A549 (cell line): ENCODE measurements at regions not wholly inside any gene's neighbourhood (a gene's known extent, or its start where the extent isn't known, plus 50 kb on each side); places are given as distances from the start of the nearest gene placed in this dataset.

Experiments used
- ATAC-seq, 2 experiments: fragments of 200-7000 bp in 1 of 2; fragments of >200 bp in 1 of 2; cut with Nextera tagmentation in 1 of 2; cut with Tn5 transposase in 1 of 2; 3 replicates each; pipeline versions ENCODE4 v1.8.0 to v1.9.1; 2018 to 2020; ENCODE audit warnings: mild to moderate bottlenecking in 1 of 2, moderate library complexity in 1 of 2
- CTCF ChIA-PET: fragments of 300-600 bp; sonication (Branson Sonifier 250); formaldehyde crosslinking; extraction: SDS; loops from one replicate; lab custom pipeline; 2021; ENCODE audit warnings: antibody characterized with exemption, inconsistent platforms; lab: Yijun Ruan, JAX
- POLR2A ChIA-PET: fragments of 350-600 bp; formaldehyde crosslinking; extraction: SDS; loops from one replicate; lab custom pipeline; 2021; ENCODE audit warnings: antibody characterized with exemption, inconsistent platforms; lab: Yijun Ruan, JAX
- DNase-seq, 2 experiments: peaks; one replicate each; pipeline versions ENCODE4 v3.0.0 to v3.0.0-alpha.2; 2011 to 2016; ENCODE audit warnings: low read depth in 1 of 2, low spot score in 1 of 2
- FAIRE-seq: peaks from 2 replicates; lab custom pipeline; 2011; peaks lifted over from hg19 to GRCh38; lab: Jason Lieb, UNC
- H3K27ac ChIP-seq, 2 experiments: fragments of >200 bp; sonication (Bioruptor Twin); formaldehyde crosslinking; 3 replicates each; pipeline ENCODE4 v1.5.1; 2016 to 2017
- H3K4me1 ChIP-seq: fragments of >200 bp; sonication (Bioruptor Twin); formaldehyde crosslinking; 3 replicates; pipeline ENCODE4 v1.6.1; 2016
- H3K4me2 ChIP-seq: fragments of >200 bp; sonication (Bioruptor Twin); formaldehyde crosslinking; 3 replicates; pipeline ENCODE4 v1.6.1; 2016
- H3K4me3 ChIP-seq: fragments of >200 bp; sonication (Bioruptor Twin); formaldehyde crosslinking; 3 replicates; pipeline ENCODE4 v1.5.1; 2016
- H3K9me3 ChIP-seq: fragments of >200 bp; sonication (Bioruptor Twin); formaldehyde crosslinking; 3 replicates; pipeline ENCODE4 v1.6.1; 2016
- BCL3 ChIP-seq: fragments of >200 bp; sonication (Bioruptor Twin); formaldehyde crosslinking; IDR thresholded peaks from 3 replicates; pipeline ENCODE4 v1.6.1; 2016
- BHLHE40 ChIP-seq: IDR thresholded peaks from 2 replicates; pipeline ENCODE4 v1.6.1; 2012; ENCODE audit warnings: low read depth, low read length, inconsistent platforms
- CHD2 ChIP-seq: fragments of 150-350 bp; IDR thresholded peaks from 2 replicates; pipeline ENCODE4 v1.6.1; 2014; ENCODE audit warnings: low read length; ENCODE audit not compliant: partially characterized antibody
- ELK1 ChIP-seq: fragments of 150-350 bp; IDR thresholded peaks from 2 replicates; pipeline ENCODE4 v1.6.1; 2014; ENCODE audit warnings: low read depth, mild to moderate bottlenecking, low read length
- ESRRA ChIP-seq: fragments of 150-350 bp; IDR thresholded peaks from 2 replicates; pipeline ENCODE4 v1.6.1; 2014; ENCODE audit warnings: mild to moderate bottlenecking, low read length, borderline replicate concordance
- FOSL2 ChIP-seq, 2 experiments: fragments of 450-650 bp in 1 of 2; fragments of >200 bp in 1 of 2; sonication (Bioruptor Twin) in 1 of 2; formaldehyde crosslinking; IDR thresholded peaks; 2 replicates each; pipeline versions ENCODE4 v1.5.0 to v1.6.1; 2016 to 2020; ENCODE audit warnings: mild to moderate bottlenecking in 1 of 2, moderate library complexity in 1 of 2
- HEYL ChIP-seq: fragments of 250-450 bp; sonication (Bioruptor Pico); IDR thresholded peaks from 2 replicates; pipeline ENCODE4 v1.8.0; 2021; ENCODE audit warnings: mild to moderate bottlenecking, moderate library complexity
- HMGXB4 ChIP-seq: fragments of 250-450 bp; sonication (Bioruptor Pico); IDR thresholded peaks from 2 replicates; pipeline ENCODE4 v1.5.0; 2021; ENCODE audit warnings: mild to moderate bottlenecking, moderate library complexity, borderline replicate concordance
- HOXA7 ChIP-seq: fragments of 250-450 bp; sonication (Bioruptor Pico); IDR thresholded peaks from 2 replicates; pipeline ENCODE4 v1.5.0; 2020; ENCODE audit warnings: mild to moderate bottlenecking, moderate library complexity
- HOXB13 ChIP-seq: fragments of 250-450 bp; sonication (Bioruptor Pico); IDR thresholded peaks from 2 replicates; pipeline ENCODE4 v1.5.0; 2020; ENCODE audit warnings: low read depth, mild to moderate bottlenecking, moderate library complexity
- HOXB5 ChIP-seq: fragments of 250-450 bp; sonication (Bioruptor Pico); IDR thresholded peaks from 2 replicates; pipeline ENCODE4 v1.5.0; 2020; ENCODE audit warnings: mild to moderate bottlenecking, moderate library complexity
- MAX ChIP-seq: IDR thresholded peaks from 2 replicates; pipeline ENCODE4 v1.6.1; 2012
- NPAS2 ChIP-seq: fragments of 250-450 bp; sonication (Bioruptor Pico); IDR thresholded peaks from 2 replicates; pipeline ENCODE4 v1.8.0; 2022; ENCODE audit warnings: mild to moderate bottlenecking, moderate library complexity, borderline replicate concordance
- NR3C1 ChIP-seq: fragments of >200 bp; sonication (Bioruptor Twin); formaldehyde crosslinking; IDR thresholded peaks from 3 replicates; pipeline ENCODE4 v1.6.1; 2017
- RAD21 ChIP-seq, 2 experiments: fragments of >200 bp in 1 of 2; sonication (Bioruptor Twin) in 1 of 2; formaldehyde crosslinking in 1 of 2; IDR thresholded peaks in 1 of 2; conservative IDR thresholded peaks in 1 of 2; 2 replicates in 1 of 2; 3 replicates in 1 of 2; pipeline ENCODE4 v1.6.1; 2012 to 2018; ENCODE audit warnings: inconsistent platforms in 1 of 2
- REST ChIP-seq: fragments of 200-600 bp; sonication (generic); IDR thresholded peaks from 2 replicates; pipeline ENCODE4 v1.6.1; 2016; ENCODE audit warnings: antibody characterized with exemption, mild to moderate bottlenecking, moderate library complexity
- USF2 ChIP-seq: fragments of 450-650 bp; IDR thresholded peaks from 2 replicates; pipeline ENCODE4 v1.6.1; 2014; ENCODE audit warnings: antibody characterized with exemption
- ZC3H11A ChIP-seq: fragments of 450-650 bp; IDR thresholded peaks from 2 replicates; pipeline ENCODE4 v1.6.1; 2014; ENCODE audit warnings: antibody characterized with exemption, mild to moderate bottlenecking
- ZNF302 ChIP-seq: fragments of 250-450 bp; sonication (Bioruptor Pico); IDR thresholded peaks from 2 replicates; pipeline ENCODE4 v1.9.0; 2021; ENCODE audit warnings: inconsistent platforms, mild to moderate bottlenecking, moderate library complexity
- whole genome bisulfite sequencing: methylation state at CpG from one replicate; pipeline ENCODE4 v1.1.6; 2017; ENCODE audit errors: missing lambda C conversion rate; 5-methylcytosine and 5-hydroxymethylcytosine counted together

- DNase-seq (no peak), FAIRE-seq (no peak), ATAC-seq (no peak)
- Histone ChIP-seq H3K27ac (no peak overlapping the region), H3K4me2 (no peak overlapping the region), H3K9me3 (no peaks in the 10 kb centered on the region), H3K4me1 (no peaks in the 10 kb centered on the region), H3K4me3 (no peak overlapping the region)
- POLR2A ChIA-PET = no interaction called here
- CTCF ChIA-PET = no interaction called here
- 74% methylated on average over 11 of the region's 11 CpGs for WGBS
- TF ChIP-seq ESRRA (no peak), MAX (no peak), NPAS2 (CRISPR knock-in tag) (no peak), NR3C1 (no peak), ZNF302 (no peak), HOXB13 (CRISPR knock-in tag) (no peak), ELK1 (no peak), FOSL2 (IDR thresholded peaks at IDR 0.05) (no peak), FOSL2 (CRISPR knock-in tag; IDR thresholded peaks at IDR 0.05) (no peak), CHD2 (no peak), BHLHE40 (no peak), HEYL (CRISPR knock-in tag) (no peak), BCL3 (no peak), HMGXB4 (CRISPR knock-in tag) (no peak), HOXB5 (CRISPR knock-in tag) (no peak), USF2 (no peak), ZC3H11A (no peak), RAD21 (conservative IDR thresholded peaks at IDR 0.05 in 1 of 2, IDR thresholded peaks at IDR 0.05 in 1 of 2) (no peak), HOXA7 (CRISPR knock-in tag) (no peak), REST (no peak)
These were observed 229.5 kb upstream of the FOXQ1 start for GRCh38 chr6:1082285-1082935.
